ENCODE measurements at regions not wholly inside any gene's neighbourhood (a gene's known extent, or its start where the extent isn't known, plus 50 kb on each side); places are given as distances from the start of the nearest gene placed in this dataset.

DNA sequence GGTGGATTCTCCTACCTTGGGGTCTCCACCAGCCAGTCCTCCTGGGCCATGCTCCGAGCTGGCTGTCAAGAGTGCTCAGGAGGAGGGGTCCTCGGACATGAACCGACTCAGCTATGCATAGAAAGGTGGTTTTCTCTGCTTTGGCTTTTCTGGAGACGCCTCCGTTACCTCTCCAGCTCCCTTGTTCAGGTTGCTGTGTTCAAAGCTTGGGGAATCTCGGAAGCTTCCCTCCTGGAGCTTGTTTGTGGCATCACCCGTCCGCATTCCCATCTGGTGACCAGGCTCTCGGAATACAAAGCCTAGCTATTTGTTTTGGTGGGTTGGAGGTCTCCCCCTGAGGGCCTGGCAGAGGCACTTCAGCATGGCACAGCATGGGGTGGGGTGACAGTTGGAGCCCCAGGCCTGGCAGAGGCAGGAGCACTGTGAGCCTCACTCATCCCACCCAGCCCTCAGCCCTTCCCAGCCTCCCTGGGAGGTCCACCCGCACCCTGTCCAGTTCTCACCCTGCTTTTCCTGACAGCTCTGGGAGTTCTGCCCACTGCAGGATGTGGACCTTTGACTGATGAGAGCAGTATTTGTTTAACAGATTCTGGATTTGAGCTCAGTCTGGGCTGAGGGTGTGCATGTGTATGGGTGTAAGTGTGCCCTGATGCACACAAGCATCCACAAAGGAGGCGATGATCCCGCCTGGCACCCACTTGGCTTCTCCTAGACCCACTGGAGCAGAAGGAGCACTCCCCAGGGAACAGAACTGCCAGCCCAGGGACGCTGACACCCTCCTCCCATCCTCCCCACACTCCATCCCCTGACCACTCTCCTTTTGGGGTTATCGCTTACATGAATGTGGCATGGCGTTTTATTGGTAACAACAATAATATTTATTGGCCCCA is 107.3 kb upstream of the HS6ST1 start:
- Mint-ChIP-seq H3K9me3 (peaks cover 3% of the 10 kb centered on the region), H3K36me3 (ENCODE audit: low read depth) (no peaks in the 10 kb centered on the region), H3K4me3 (no peak overlapping the region), H3K27me3 (peaks cover 8% of the 10 kb centered on the region), H3K4me1 (ENCODE audit: low read depth) (no peaks in the 10 kb centered on the region), H3K27ac (no peak overlapping the region)
- peak; percentile 9 for DNase-seq

GRCh38 chr2:128427413-128427755 is 108.7 kb upstream of the HS6ST1 start:
- Mint-ChIP-seq H3K4me1 (ENCODE audit: low read depth) (no peaks in the 10 kb centered on the region), H3K36me3 (ENCODE audit: low read depth) (no peaks in the 10 kb centered on the region), H3K9me3 (peaks cover 3% of the 10 kb centered on the region), H3K4me3 (no peak overlapping the region), H3K27me3 (peaks cover 8% of the 10 kb centered on the region), H3K27ac (no peak overlapping the region)
- DNase-seq = no peak

DNA sequence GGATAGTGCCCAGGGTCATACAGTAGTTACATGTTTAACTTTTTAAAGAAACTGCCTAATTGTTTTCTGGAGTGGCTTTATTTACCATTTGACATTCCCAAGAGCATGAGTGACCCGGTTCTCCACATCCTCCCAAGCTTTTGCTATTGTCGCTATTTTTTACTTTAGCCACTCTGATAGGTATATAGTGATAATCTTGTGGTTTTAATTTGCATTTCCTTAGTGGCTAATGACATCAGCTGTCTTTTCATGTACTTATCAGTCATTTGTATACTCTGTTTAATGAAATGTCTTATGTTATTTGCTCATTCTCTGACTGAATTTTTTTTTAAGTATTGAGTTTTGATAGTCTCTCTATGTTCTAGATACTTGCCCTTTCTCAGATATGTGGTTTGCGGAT is 109.7 kb upstream of the HS6ST1 start:
- H3K9me3 Mint-ChIP-seq = peaks cover 3% of the 10 kb centered on the region
- H3K4me3 Mint-ChIP-seq = no peak overlapping the region
- H3K36me3 Mint-ChIP-seq (ENCODE audit: low read depth) = no peaks in the 10 kb centered on the region

GRCh38 chr2:128432423-128432822 is 113.8 kb upstream of the HS6ST1 start:
- H3K4me3 Mint-ChIP-seq = no peak overlapping the region
- no peak for DNase-seq
- no peak overlapping the region for H3K27ac Mint-ChIP-seq
- H3K9me3 Mint-ChIP-seq = peaks cover 3% of the 10 kb centered on the region
- H3K27me3 Mint-ChIP-seq = peaks cover 22% of the 10 kb centered on the region
- H3K36me3 Mint-ChIP-seq (ENCODE audit: low read depth) = no peaks in the 10 kb centered on the region
- H3K4me1 Mint-ChIP-seq (ENCODE audit: low read depth) = no peaks in the 10 kb centered on the region

More for the DNA sequence above, 109.7 kb upstream of the HS6ST1 start:
- no peak for DNase-seq
- peaks cover 10% of the 10 kb centered on the region for H3K27me3 Mint-ChIP-seq
- H3K4me1 Mint-ChIP-seq (ENCODE audit: low read depth) = no peaks in the 10 kb centered on the region
- H3K27ac Mint-ChIP-seq = no peak overlapping the region

DNA sequence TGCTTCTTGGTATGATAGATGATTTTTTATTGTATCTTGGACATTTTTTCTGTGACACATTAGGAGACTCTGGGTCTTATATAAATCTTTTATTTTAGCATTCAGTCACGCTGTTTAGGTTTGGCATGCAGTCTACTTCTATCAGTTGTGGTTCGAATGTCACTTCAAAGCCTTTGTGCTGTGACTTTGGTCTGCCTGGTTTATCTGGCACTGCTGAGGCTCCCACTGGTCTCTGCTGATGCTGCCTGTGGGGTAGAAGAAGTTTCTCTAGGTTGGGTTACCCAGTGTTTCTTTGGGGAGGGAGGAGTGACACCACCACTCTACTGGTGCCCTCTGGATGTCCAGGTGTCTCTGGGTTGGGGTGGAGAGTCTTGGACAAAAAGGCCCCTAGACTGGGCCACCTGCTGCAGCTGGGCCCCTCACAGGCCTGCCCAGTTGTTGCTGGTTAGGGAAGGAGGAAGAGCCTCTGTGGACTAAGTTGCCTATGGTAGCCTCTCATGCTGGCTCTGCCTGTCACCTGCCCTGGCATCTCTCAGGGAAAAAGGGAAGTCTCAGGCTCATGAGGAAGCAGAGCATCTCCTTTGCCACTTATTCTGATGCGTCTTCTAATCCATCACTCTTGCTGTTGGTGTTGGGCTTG is 115.4 kb upstream of the HS6ST1 start:
- Mint-ChIP-seq H3K36me3 (ENCODE audit: low read depth) (no peaks in the 10 kb centered on the region), H3K9me3 (peaks cover 3% of the 10 kb centered on the region), H3K27me3 (peaks cover 22% of the 10 kb centered on the region), H3K4me3 (no peak overlapping the region), H3K27ac (no peak overlapping the region), H3K4me1 (ENCODE audit: low read depth) (no peaks in the 10 kb centered on the region)
- no peak for DNase-seq

GRCh38 chr2:128435576-128436478 is 117.2 kb upstream of the HS6ST1 start:
- no peak overlapping the region for H3K4me3 Mint-ChIP-seq
- no peak overlapping the region for H3K27ac Mint-ChIP-seq

GRCh38 chr2:128436479-128437203 is 118.0 kb upstream of the HS6ST1 start:
- no peak for DNase-seq
- H3K4me3 Mint-ChIP-seq = no peak overlapping the region

More at GRCh38 chr2:128435576-128436478, 117.2 kb upstream of the HS6ST1 start:
- peak; percentile 17 for DNase-seq
- Mint-ChIP-seq H3K27me3 (peaks cover 14% of the 10 kb centered on the region), H3K9me3 (no peaks in the 10 kb centered on the region), H3K4me1 (ENCODE audit: low read depth) (no peaks in the 10 kb centered on the region), H3K36me3 (ENCODE audit: low read depth) (no peaks in the 10 kb centered on the region)

DNA sequence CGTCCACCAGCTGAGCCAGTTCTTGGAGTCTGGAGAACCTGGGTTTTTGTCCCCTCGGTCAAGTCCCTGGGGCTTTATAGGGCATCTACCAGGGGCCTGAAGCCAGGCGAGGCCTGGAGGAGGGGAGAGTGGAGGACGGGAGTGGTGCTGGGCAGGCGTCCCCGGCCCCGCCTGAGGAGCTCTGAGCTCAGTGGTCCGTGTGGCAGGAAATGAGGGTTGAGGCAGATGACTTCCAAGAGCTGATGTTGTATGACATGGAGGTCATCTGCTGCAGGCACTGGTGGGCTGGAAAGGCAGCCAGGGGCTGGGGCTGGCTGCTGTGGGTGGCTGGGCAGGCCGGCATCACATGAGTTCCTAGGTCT is 118.5 kb upstream of the HS6ST1 start:
- H3K27me3 Mint-ChIP-seq = peaks cover 16% of the 10 kb centered on the region
- DNase-seq = peak; percentile 13
- H3K27ac Mint-ChIP-seq = no peak overlapping the region
- no peaks in the 10 kb centered on the region for H3K4me1 Mint-ChIP-seq (ENCODE audit: low read depth)
- no peak overlapping the region for H3K4me3 Mint-ChIP-seq
- no peaks in the 10 kb centered on the region for H3K36me3 Mint-ChIP-seq (ENCODE audit: low read depth)
- H3K9me3 Mint-ChIP-seq = no peaks in the 10 kb centered on the region

More at GRCh38 chr2:128436479-128437203, 118.0 kb upstream of the HS6ST1 start:
- H3K4me1 Mint-ChIP-seq (ENCODE audit: low read depth) = no peaks in the 10 kb centered on the region
- H3K9me3 Mint-ChIP-seq = no peaks in the 10 kb centered on the region
- H3K27me3 Mint-ChIP-seq = peaks cover 14% of the 10 kb centered on the region
- H3K36me3 Mint-ChIP-seq (ENCODE audit: low read depth) = no peaks in the 10 kb centered on the region
- no peak overlapping the region for H3K27ac Mint-ChIP-seq

GRCh38 chr2:128438091-128438490 is 119.4 kb upstream of the HS6ST1 start:
- no peak for DNase-seq
- Mint-ChIP-seq H3K27ac (no peak overlapping the region), H3K27me3 (peaks cover 14% of the 10 kb centered on the region), H3K4me3 (no peak overlapping the region), H3K36me3 (ENCODE audit: low read depth) (no peaks in the 10 kb centered on the region), H3K4me1 (ENCODE audit: low read depth) (no peaks in the 10 kb centered on the region), H3K9me3 (no peaks in the 10 kb centered on the region)

GRCh38 chr2:128438586-128438985 is 119.9 kb upstream of the HS6ST1 start:
- no peak overlapping the region for H3K27ac Mint-ChIP-seq
- H3K36me3 Mint-ChIP-seq (ENCODE audit: low read depth) = no peaks in the 10 kb centered on the region
- no peak for DNase-seq
- no peak overlapping the region for H3K4me3 Mint-ChIP-seq
- peaks cover 14% of the 10 kb centered on the region for H3K27me3 Mint-ChIP-seq
- no peaks in the 10 kb centered on the region for H3K9me3 Mint-ChIP-seq
- H3K4me1 Mint-ChIP-seq (ENCODE audit: low read depth) = no peaks in the 10 kb centered on the region

DNA sequence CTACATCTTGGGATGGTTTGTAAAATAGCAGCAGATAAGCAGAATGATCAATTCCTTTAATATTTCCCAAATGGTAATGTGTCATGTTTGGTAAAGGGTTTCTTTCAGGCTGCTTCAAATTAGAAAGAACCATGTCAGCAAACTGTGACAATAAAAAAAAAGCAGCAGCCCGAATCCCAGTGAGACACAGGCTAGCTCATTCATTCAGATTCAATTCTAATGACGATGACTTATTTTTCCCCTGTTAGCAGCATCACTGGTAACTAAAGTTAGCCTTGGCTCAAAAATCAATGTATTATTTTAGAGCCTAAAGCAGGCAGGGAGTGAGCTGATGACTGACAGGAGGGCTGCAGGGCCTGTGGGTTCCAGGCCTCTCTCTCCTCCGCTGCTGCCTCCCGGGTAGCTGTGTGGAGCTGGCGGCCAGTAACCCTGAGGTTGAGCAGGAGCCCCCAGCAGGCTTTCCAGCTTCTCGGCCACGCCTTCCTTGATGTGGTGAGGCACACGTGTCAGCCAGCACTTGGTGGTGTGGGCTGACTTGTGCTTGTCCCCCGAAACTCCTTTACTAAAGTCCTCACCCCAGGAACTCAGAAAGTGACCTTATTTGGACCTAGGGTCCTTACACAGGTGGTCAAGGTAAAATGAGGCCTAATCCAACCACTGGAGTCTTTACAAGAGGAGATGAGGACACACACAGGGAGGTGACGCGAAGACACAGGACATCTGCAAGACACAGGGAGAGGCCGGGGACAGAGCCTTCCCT is 120.5 kb upstream of the HS6ST1 start:
- Mint-ChIP-seq H3K36me3 (ENCODE audit: low read depth) (no peaks in the 10 kb centered on the region), H3K4me3 (no peak overlapping the region), H3K27ac (no peak overlapping the region), H3K4me1 (ENCODE audit: low read depth) (no peaks in the 10 kb centered on the region), H3K9me3 (no peaks in the 10 kb centered on the region), H3K27me3 (peaks cover 14% of the 10 kb centered on the region)
- DNase-seq = no peak

DNA sequence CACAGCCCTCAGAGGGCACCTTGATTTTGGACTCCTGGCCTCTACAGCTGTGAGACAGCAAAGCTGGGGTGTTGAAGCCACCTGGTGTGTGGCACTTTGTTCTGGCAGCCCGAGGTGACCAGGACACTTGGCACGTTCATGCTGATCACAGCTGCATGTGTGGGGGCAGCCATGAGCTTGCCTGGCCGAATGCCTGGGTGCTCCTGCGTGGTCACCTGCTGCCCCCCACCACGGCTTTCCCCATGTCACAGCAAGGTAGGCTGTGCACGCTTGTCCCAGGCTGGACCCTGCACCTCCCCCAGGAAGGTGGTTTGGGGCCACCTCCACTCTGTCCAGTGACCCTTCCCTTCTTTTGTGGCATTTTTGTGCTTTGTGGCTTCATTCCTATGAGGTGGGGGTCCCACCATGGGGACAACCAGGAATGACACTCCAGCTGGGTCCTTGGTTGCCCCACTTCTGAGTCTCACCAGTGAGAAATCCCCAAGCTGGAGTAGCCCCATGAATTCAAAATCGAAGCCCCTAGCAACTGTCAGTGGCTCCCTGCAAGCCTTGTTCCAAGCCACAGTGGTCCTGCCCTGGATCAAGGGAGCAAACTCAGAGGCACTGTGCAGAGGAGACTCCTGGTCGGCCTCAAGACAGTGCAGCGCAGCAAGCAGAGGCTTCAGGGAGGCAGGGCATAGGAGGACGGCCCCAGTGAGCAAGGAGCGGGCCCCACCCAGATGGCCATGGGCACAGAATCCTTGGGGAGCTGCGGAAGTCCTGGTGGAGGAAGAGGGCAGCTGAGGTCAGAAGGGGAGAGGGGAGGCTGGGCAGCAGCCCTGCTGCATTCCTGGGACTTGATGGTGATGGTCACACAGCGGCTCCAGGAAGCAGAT is 121.4 kb upstream of the HS6ST1 start:
- Mint-ChIP-seq H3K27me3 (peaks cover 14% of the 10 kb centered on the region), H3K4me1 (ENCODE audit: low read depth) (no peaks in the 10 kb centered on the region), H3K9me3 (no peaks in the 10 kb centered on the region), H3K36me3 (ENCODE audit: low read depth) (no peaks in the 10 kb centered on the region), H3K27ac (no peak overlapping the region), H3K4me3 (no peak overlapping the region)
- no peak for DNase-seq
